ENCODE measurements at regions not wholly inside any gene's neighbourhood (a gene's known extent, or its start where the extent isn't known, plus 50 kb on each side); places are given as distances from the start of the nearest gene placed in this dataset.

DNA sequence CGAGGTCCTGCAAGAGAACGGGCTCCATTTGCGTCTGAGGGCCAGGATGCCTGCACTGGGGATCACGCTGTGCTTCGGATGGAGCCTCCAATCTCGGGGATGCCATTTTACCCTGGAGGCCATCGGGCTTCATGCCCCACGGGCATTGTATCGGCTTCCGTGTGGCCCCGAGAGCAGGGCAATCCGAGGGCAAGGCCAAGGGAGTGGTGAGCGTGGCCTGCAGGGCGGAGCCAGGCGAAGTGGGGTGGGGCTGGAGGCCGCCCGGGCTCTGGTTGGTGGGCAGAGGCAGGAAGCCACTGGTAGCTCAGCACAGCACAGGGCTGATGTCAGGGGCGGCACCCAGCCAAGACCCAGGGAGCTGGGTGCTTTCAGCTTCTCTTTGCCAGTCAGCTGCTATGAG, 57.5 kb upstream of the BHLHE23 start:
- TF ChIP-seq EGR1 (conservative IDR thresholded peaks at IDR 0.05) (no peak), ILK (tag; IDR thresholded peaks at IDR 0.05; ENCODE audit: borderline replicate concordance, low read depth) (no peak), MTA1 (IDR thresholded peaks at IDR 0.05; ENCODE audit: borderline replicate concordance) (no peak), EZH2 (IDR thresholded peaks at IDR 0.05; ENCODE audit: borderline replicate concordance, low read depth, low read length) (no peak), NFYB (IDR thresholded peaks at IDR 0.05; ENCODE audit: extremely low read depth, insufficient read length) (no peak), EHMT2 (IDR thresholded peaks at IDR 0.05) (no peak), TRIM24 (IDR thresholded peaks at IDR 0.05) (no peak), SNRNP70 (optimal IDR thresholded peaks at IDR 0.05; ENCODE audit: low read depth, low read length) (no peak), MIER1 (IDR thresholded peaks at IDR 0.05; ENCODE audit: low read depth) (no peak)
- TF ChIP-seq, protein P1, sequence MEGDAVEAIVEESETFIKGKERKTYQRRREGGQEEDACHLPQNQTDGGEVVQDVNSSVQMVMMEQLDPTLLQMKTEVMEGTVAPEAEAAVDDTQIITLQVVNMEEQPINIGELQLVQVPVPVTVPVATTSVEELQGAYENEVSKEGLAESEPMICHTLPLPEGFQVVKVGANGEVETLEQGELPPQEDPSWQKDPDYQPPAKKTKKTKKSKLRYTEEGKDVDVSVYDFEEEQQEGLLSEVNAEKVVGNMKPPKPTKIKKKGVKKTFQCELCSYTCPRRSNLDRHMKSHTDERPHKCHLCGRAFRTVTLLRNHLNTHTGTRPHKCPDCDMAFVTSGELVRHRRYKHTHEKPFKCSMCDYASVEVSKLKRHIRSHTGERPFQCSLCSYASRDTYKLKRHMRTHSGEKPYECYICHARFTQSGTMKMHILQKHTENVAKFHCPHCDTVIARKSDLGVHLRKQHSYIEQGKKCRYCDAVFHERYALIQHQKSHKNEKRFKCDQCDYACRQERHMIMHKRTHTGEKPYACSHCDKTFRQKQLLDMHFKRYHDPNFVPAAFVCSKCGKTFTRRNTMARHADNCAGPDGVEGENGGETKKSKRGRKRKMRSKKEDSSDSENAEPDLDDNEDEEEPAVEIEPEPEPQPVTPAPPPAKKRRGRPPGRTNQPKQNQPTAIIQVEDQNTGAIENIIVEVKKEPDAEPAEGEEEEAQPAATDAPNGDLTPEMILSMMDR (IDR thresholded peaks at IDR 0.05 in 2 of 3, conservative IDR thresholded peaks at IDR 0.05 in 1 of 3; ENCODE audit: insufficient read depth in 2 of 3, low read depth in 1 of 3, low read length in 3 of 3), result no peak

Data from K562 (cell line).